Inflammatory macrophage treated with lipopolysaccharide for 1 hour (primary cell): ENCODE measurements at regions not wholly inside any gene's neighbourhood (a gene's known extent, or its start where the extent isn't known, plus 50 kb on each side); places are given as distances from the start of the nearest gene placed in this dataset.
"Not testable (repeated sequence)": the region's sequence is repeated elsewhere in the genome, so short reads cannot be mapped to it uniquely, and the experiment has no call there.

Experiments
- DNase-seq, 2 donors: peaks; one replicate each; pipeline ENCODE4 v3.0.0-alpha.2; 2020 to 2022

DNA sequence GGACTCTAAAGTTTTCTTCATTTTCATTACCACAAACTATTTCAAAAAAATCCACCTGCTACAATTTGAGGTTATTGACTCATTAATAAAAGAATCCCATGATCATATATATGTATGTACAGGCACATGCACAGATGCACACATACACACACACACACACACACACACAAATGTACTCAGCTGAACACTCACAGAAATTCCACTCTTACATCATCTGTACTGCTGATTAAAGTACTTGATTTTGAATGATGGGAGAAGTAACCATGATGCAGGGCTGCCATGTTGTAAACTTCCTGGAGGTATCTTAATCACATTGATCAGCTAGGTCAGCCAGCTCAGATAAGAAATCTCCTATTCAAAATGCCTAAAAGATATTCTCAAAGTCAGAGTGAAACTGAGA, 1313.2 kb upstream of the NRXN1 start:
- no peak for DNase-seq

DNA sequence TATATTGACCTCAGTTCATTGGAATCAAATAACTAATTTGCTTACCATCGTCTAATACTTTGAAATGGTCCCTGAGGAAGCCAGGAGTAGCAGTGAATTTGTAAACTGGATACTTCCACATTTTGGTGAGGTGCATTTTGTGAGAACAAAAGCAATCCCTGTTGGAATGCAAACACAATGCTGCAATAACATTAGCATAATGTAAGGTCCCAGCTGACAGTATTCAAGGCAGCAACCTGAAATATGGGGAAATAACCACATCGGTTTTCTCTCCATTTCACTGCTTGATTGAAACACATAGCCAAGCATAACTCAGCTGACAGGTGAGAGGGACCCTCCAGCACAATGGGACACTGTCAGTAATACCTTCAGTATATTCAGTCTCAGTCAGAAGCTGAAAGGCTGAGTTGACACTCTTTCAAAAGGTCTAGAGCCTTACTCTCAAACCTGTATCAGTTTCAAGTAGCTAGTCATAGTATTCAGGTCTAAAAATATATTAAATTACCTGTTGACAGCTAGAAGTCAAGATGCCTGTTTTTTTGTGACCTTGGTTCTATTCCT, 1311.9 kb upstream of the NRXN1 start:
- DNase-seq, result no peak

DNA sequence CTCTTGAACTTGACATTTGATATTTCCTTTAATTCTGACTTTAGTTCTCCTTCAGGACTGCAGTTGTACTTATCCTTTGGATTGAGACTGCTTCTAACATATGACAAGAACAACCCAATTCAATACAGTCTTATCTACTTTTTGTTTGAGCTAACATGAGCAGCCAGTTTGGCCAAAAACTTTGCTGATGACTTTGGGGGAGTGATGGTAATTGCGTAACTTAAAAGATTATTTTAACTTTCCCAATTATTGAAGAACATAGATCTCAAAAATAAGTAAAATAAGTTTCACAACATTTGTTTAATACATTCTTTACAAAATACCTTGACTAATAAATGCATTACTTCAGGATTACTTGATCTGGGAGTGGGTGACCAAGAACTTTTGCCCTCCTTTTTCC, 1311.1 kb upstream of the NRXN1 start:
- no peak for DNase-seq

DNA sequence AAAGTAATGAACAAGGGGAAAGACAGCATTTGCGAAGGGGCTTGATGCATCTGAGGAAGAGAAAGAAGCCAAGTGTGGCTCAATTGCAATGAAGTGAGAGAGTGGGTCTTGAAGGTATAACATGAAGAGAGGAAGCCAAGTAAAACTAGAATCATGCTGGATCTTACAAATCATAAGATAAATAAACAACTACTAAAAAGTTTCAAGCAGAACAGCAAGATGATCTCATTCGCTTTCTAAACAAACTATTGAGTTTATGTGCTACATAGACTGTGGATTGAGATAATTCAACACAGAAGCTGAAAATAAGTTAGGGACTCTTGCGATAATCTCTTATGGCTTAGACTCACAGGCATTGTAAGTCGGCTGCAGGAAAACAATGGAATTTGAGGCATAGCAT, 1310.5 kb upstream of the NRXN1 start:
- no peak for DNase-seq

DNA sequence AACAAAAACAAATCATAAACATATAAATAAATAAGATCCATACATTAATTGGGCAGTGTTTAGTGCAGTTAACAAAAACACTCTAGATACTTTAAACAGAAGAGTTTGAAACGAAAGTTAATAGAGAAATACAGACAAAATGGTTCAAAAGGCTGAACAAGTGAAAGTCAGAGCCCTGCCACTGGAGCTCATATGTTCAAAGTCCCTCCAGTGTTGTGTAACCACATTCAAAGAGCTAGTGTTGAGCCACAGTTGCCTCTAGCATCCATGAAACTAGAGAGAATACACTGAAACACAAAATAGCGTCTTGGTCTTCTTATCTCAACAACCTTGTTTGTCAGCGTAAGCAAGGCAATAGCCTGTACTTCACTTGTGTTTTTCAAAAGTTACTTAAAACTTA, 1309.8 kb upstream of the NRXN1 start:
- no peak for DNase-seq

DNA sequence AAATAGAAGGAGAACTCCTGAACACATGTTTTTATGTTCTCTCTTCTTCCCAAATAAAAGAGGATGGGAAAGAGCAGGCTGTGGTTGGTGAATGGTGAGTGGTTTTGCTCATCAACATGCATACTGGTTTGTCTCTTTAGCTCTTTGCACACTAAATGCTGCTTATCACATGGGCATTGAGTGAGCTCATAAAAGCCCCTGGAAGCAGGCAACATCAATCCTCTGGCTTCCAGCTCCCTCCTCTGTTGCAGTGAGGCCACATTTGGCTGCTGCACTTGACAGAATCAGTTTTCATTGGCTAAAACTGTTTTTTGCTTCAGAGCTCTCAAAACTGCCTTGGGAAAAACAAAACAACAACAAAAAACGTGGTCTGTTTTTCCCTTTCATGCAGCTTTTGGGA, 1308.2 kb upstream of the NRXN1 start:
- DNase-seq, result no peak

DNA sequence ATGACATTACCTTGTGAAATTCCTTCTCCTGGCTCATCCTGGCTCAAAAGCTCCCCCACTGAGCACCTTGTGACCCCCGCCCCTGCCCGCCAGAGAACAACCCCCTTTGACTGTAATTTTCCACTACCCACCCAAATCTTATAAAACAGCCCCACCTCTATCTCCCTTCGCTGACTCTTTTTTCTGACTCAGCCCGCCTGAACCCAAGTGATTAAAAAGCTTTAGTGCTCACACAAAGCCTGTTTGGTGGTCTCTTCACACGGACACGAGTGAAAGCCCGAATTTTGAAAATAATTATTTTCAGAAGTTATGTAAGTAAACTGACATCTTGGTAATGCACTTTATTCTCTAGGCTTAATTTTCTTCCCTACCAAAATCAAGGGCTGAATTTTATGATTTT, 1305.9 kb upstream of the NRXN1 start:
- not testable (repeated sequence) for DNase-seq

DNA sequence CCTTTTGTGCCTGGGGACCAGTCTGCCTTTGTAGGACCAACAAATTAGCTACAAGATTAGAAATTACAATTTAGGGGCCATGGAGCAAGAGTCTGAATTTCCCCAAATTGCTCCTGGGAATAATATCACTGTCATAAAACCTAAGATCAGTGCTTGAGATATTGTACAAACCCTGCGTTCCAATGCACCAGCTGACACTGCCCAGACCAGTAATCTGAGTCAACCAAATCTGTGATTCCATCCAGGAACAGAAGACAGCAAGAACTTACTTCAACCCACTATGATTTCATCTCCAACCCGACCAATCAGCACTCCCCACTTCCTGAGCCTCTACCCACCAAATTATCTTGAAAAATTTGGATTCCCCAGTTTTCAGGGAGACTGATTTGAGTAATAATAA, 1305.0 kb upstream of the NRXN1 start:
- no peak for DNase-seq

DNA sequence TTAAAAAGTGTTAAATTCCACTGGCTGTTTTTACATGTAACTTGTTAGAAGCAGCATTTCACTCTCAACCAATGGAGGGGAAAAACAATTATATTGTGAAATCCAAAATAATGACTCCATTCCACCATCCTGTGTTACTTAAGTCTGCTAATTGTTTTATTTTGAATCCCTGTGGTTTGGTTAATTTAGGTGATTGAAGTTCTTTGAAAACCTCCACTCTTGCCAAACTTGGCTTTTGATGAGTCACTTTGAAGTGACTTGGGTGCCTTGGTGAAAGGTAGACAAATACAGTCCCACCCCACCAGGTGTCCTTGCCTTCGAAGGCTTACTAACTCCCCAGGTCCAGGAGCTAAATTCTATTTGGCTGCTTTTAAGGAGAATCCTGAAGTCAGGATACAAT, 1303.8 kb upstream of the NRXN1 start:
- DNase-seq, result no peak

DNA sequence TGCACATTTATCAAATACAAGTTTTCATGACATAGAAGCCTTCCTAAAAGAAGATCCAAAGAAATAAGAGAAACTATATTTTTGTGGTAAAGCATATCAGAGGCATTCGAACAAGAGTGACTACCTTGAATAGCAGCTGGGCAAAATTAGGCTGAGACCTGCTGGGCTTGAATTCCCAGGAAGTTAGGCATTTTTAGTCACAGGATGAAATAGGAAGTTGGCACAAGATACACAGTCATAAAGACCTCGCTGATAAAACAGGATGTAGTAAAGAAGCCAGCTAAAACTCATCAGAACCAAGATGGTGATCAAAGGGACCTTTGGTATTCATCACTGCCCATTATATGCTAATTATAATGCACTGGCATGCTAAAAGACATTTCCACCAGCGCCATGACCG, 1302.3 kb upstream of the NRXN1 start:
- no peak for DNase-seq

DNA sequence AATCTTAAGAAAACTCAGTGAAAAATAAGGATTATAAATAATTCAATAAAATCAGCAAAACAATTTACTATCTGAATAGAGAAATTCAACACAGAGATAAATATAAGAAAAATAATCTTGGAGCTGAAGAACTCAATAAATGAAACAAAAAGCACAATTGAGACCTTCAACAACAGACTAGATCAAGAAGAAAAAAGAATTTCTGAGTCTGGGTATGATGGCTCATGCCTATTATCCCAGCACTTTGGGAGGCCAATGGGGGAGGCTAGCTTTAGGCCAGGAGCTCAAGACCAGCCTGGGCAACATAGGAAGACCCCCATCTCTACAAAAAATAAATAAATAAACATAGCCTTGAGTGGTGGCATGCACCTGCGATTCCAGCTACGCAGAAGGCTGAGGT, 1295.7 kb upstream of the NRXN1 start:
- no peak for DNase-seq

DNA sequence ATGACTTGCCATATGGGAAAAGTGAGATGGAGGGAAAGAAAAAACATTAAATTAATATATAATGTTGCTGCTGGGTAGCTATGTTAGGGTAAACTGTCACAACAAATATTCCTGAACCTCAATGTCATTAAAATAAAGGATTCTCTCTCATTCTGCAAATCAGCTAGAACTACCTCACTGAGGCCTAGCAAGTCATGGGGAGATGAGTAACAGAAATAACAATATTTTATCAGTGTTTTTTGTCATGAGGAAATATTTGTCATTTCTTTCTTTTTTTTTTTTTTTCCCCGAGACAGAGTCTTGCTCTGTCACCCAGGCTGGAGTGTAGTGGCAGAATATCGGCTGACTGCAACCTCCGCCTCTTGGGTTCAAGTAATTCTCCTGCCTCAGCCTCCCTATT, 1282.3 kb upstream of the NRXN1 start:
- DNase-seq, result no peak

DNA sequence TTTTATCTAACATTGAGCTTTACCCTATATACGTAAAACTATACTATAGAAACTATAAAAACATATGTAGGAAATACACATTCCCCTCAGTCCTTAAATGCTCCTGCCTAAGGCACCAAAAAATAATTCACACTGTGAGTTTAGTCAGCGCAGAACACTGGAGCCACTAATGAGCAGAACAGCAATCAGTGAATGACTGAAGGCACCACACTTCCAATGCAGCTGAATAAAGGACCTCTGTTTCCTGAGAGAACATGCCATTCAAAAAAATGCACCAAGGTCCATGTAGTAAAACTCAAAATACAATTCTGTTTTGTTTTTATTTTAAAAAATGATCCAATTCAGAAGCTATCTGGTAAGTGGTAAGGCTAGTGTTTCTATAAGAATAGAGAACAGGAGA, 1280.6 kb upstream of the NRXN1 start:
- DNase-seq, result no peak

DNA sequence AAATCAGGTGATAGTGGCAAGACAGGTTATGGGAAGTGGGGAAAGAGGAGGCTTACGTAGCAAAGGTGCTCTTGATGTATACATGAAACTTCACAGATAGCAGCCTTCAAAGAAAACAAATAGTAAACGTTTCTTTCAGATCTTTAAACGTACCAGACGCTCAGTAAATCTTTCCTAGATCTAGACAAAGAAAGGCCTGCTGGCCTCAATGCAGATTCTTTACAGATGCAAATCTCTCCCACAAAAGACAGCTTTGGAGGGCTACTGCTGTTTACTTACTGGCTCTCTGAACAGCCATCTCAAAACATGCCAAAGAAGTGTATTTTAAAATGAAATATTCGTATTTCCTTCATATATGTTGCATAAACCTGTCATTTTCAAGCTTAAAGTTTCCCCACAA, 1279.9 kb upstream of the NRXN1 start:
- DNase-seq, result no peak

DNA sequence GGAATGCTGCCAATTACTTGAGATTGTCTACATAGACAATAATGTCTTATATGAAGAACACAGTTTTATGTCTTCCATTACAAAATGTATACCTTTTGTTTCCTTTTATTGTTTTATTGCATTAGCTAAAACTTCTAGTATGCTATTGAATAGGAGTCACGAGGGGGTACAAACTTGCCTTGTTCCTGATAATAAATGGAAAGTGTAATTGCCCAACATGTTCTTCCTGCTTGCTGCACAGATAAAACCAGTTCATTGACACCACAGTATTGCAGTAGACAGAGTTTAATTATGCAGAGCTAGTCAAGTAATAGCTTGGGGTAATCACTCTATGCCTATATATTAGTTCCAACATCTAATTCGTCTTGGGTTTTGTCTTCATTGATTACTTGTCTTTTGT, 1276.2 kb upstream of the NRXN1 start:
- no peak for DNase-seq

DNA sequence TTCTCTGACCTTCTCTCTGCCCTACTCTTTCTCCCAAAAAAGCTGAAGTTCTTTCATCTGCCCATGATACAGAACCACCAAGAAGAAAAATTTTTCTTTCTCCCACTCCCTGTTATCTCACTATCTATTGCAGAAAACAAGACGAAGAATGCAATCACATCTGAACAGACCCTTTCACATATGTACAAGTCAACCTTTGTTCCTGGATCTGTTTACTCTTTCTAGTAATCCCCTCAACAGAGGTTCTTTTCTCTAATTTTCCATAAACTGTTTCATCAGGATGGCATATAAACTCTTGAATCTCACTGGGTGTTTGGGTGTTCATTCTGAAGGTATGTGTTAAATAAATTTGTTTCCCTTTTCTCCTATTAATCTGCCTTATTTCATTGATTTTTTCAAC, 1262.7 kb upstream of the NRXN1 start:
- DNase-seq, result no peak

DNA sequence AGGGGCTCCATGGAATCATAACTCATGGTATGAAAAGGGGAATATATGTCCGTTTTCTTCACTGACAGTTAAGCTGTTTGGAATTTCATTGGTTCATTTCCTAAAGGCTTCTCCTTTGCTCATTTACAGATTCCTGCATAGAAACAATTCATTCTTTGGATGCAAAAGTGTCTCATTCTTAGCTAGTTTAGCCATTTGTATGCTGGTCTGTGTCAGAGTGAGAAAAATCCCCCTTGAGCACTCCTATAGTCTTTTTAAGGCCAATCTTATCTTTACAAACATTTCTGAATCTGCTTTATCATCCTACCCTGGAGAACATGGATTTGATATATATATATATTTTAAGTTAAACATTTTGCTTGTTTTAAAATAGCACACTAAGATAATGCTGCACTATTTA, 1260.9 kb upstream of the NRXN1 start:
- no peak for DNase-seq

DNA sequence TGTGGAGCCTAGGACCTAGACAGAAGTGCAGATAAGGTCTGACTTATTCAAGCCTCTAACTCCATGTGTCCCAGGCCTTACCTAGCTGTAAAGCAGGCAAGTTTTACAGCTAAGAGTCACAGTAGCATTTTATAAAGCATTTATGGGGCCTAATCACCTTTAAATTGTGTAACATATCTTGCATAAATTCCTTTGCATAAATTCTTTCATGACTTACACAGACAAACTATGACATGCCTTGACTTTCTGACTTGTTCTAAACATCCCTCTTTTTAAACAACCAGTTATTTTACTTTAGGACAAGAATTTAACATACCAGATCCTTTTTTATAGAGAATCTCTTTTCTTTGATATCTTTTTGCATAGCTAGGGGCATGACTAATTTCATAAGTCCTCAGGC, 1257.8 kb upstream of the NRXN1 start:
- DNase-seq, result no peak

DNA sequence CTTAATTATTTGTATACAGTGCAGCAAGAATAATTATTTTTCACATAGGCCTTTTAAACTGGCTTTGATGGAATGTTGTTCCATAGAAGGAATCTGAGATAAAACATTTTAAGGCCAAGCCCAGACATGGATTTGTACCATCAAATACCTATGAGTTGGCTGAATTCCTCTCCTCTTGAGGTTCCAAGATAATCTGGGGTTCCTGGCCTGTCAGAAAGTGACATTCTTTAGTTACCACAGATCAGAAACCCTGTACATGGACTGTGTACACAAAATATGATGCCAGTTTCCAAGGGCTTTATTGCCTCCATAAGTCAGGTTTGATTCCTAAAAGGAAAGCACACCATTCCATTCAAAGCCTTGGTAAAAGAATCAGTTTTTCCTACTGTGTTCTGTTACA, 1256.7 kb upstream of the NRXN1 start:
- DNase-seq, result no peak

DNA sequence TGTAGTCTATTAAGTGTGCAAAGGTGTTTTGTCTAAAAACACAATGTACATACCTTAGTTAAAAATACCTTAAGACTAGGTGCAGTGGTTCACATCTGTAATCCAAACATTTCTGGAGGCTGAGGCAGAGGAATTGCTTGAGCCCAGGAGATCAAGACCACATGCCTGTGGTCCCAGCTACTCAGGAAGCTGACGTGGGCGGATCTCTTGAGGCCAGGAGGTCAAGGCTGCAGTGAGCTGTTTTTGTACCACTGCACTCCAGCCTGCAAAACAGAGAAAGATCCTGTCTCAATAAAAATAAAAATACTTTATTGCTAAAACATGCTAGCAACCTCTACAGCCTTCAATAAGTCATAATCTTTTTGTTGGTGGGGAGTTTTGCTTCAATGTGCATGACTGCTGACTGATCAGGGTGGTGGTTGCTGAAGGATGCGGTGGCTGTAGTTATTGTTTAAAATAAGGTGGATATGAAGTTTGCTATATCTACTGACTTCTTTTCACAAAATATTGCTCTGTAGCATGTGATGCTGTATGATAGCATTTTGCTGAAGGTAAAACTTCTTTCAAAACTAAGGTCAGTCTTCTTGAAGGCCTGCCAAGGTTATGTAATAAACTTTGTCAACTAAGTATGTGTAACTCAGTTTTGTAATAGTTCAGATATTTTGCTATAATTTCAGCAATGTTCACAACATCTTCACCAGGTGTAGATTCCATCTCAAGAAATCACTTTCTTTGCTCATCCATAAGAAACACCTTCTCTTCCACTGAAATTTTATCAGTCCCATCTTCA, 1238.0 kb upstream of the NRXN1 start:
- no peak for DNase-seq

DNA sequence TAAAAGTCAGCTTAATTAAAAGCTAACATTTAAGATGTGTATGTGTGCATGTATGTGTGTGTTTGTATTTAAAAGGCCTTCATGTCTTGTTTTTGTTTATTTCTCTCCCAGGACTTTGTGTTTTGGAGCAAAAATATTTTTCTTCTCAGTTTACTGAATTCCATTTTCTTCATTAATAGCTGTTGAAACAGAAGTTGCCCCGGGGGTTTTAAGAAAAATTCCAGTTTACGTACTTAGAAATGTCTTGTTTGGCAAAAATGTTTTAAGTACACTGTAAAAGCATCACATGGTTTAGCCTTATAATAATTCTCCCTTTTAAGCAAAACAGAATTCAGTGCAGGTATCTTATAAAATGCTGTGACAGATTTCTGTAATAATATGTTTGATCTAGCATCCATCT, 1233.0 kb upstream of the NRXN1 start:
- no peak for DNase-seq

DNA sequence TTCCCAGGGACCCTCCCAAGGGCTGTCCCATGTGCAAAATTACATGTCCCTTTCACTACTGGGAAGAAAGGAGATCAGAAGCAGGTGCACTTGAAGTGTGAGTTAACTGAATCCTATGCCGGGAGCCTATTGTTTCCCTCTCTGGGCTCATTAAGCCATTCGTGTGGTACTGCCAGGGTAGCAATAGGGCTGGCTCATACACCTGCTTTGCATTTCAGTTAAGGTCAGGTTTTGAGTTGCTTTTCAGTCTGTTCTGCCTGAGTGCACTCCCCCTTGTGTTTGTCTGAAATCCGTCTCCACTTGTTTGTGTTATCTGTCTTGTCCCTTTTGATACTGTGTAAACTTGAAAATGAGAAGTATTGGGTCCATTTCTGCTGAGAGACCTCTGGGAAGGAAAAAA, 1232.6 kb upstream of the NRXN1 start:
- DNase-seq, result no peak

DNA sequence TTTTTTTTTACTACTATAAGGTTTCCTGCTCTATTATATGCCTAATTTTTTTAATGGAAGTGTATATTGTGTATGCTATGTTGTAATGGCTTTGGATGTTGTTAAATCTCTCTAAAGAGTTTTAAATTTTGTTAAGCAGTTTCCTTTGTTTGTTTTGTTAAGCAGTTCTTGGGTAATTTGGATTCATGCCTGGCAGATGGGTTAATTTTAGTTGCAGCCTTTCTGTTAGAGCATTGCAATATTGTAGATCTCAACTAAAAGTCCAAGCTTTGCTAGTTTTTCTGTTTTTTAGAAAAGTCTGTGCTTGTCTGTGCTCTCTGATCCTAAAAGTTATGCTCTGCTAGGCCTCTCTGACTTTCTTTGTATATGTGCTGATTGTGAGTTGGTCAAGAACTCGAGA, 1229.0 kb upstream of the NRXN1 start:
- DNase-seq, result no peak

DNA sequence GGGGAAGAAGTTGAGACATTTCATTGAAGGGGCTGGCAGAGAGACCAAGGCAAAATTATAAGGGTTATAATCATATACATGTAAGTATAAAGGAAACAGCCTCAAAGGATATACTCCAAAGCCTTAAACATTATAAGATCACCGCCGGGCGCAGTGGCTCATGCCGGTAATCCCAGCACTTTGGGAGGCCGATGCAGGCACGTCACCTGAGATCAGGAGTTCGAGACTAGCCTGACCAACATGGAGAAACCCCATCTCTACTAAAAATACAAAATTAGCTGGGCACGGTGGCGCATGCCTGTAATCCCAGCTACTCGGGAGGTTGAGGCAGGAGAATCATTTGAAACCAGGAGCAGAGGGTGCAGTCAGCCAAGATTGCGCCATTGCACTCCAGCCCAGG, 1227.0 kb upstream of the NRXN1 start:
- DNase-seq, result not testable (repeated sequence)

DNA sequence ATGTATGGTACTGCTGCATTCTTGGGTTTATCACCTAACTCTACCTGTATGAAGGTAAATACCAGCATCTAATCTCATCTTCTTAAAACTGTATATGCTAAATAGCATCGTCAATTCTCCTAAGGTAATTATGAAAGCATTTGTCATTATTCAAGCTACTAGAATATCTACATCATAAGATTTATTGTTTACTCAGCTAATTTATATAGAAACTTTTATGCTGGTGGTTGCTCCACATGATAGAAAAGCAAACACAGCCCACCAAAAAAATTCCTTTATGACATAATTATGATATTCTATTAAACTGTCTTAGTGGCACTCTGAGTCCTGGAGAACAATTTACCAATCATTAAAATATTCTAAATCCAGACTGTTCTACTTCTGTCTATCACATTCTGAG, 1226.1 kb upstream of the NRXN1 start:
- no peak for DNase-seq
